MCF 10A (cell line): ENCODE measurements at regions not wholly inside any gene's neighbourhood (a gene's known extent, or its start where the extent isn't known, plus 50 kb on each side); places are given as distances from the start of the nearest gene placed in this dataset.
A peak's percentile ranks its signal among the peaks of the same experiment; 100 is the strongest.

Source experiments
- BruUV-seq: library from RNA; stranded (reverse); fragments of 400-500 nt; replicated peaks from 2 replicates; lab custom pipeline; 2021; lab: Mats Ljungman, UMichigan
- CTCF ChIA-PET: fragments of 300-600 bp; sonication (Branson Sonifier 250); formaldehyde crosslinking; extraction: SDS; loops from one replicate; lab custom pipeline; 2021; ENCODE audit warnings: antibody characterized with exemption, inconsistent platforms; lab: Yijun Ruan, JAX
- POLR2A ChIA-PET: fragments of 300-600, 350-650 bp; sonication (Branson Sonifier 250); formaldehyde crosslinking; extraction: SDS; loops from one replicate; lab custom pipeline; 2020; ENCODE audit warnings: antibody characterized with exemption, inconsistent platforms; lab: Yijun Ruan, JAX
- DNase-seq: peaks from one replicate; pipeline ENCODE4 v3.0.0-alpha.2; 2018; ENCODE audit not compliant: unreplicated experiment
- H3K27ac Mint-ChIP-seq: one replicate; pipeline ENCODE4 v1.8.0; 2022; ENCODE audit warnings: mild to moderate bottlenecking, low read depth, mixed read lengths; ENCODE audit not compliant: unreplicated experiment
- H3K27me3 Mint-ChIP-seq: one replicate; pipeline ENCODE4 v1.8.0; 2022; ENCODE audit warnings: mixed read lengths; ENCODE audit not compliant: insufficient read depth, unreplicated experiment
- H3K36me3 Mint-ChIP-seq: one replicate; pipeline ENCODE4 v1.8.0; 2022; ENCODE audit warnings: mild to moderate bottlenecking, moderate library complexity, mixed read lengths; ENCODE audit not compliant: insufficient read depth, unreplicated experiment
- H3K4me1 Mint-ChIP-seq: one replicate; pipeline ENCODE4 v1.8.0; 2022; ENCODE audit warnings: mixed read lengths; ENCODE audit not compliant: insufficient read depth, unreplicated experiment
- H3K4me3 Mint-ChIP-seq: one replicate; pipeline ENCODE4 v1.8.0; 2022; ENCODE audit warnings: mild to moderate bottlenecking, moderate library complexity, mixed read lengths; ENCODE audit not compliant: unreplicated experiment
- H3K9me3 Mint-ChIP-seq: one replicate; pipeline ENCODE4 v1.8.0; 2022; ENCODE audit warnings: mixed read lengths; ENCODE audit not compliant: unreplicated experiment
- intact Hi-C: fragments of 100-400 bp; cut with micrococcal nuclease; formaldehyde crosslinking; loops from 2 replicates; pipeline ENCODE4 v1.14.1; 2022
- TF ChIP-seq, protein P1 (sequence below): fragments of 200-600 bp; IDR thresholded peaks from one replicate; pipeline ENCODE4 v1.8.0; 2022; ENCODE audit warnings: antibody characterized with exemption, mild to moderate bottlenecking; ENCODE audit not compliant: unreplicated experiment

DNA sequence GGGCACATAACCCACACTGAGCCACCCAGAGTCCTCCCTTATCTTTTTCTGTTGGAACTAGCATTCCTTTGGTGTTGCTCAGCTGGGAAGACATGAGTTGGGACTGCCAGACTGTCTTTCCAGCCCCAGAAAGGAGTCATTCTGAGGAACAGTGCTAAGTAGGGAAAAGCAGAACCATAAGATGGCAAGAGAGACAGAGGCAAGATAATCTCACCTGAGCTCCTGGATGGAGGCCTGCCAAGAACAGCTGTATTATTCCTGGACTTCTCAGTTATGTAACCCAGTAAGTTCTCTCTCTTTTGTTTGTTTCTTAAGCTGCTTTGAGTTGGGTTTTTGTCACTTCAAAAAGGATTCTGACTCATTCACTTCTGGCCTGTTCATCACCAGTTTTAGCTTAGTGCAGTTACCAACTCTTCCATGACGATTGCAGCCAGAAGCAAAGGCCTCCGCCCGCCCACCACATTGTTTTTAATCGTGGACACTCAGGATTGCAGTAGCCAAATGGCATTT is 134.4 kb downstream of the OMA1 start:
- TF ChIP-seq, protein P1, sequence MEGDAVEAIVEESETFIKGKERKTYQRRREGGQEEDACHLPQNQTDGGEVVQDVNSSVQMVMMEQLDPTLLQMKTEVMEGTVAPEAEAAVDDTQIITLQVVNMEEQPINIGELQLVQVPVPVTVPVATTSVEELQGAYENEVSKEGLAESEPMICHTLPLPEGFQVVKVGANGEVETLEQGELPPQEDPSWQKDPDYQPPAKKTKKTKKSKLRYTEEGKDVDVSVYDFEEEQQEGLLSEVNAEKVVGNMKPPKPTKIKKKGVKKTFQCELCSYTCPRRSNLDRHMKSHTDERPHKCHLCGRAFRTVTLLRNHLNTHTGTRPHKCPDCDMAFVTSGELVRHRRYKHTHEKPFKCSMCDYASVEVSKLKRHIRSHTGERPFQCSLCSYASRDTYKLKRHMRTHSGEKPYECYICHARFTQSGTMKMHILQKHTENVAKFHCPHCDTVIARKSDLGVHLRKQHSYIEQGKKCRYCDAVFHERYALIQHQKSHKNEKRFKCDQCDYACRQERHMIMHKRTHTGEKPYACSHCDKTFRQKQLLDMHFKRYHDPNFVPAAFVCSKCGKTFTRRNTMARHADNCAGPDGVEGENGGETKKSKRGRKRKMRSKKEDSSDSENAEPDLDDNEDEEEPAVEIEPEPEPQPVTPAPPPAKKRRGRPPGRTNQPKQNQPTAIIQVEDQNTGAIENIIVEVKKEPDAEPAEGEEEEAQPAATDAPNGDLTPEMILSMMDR: no peak
- ChIA-PET CTCF (no interaction called here), POLR2A (no interaction called here)
- H3K9me3 Mint-ChIP-seq: no peaks in the 10 kb centered on the region
- H3K36me3 Mint-ChIP-seq: no peaks in the 10 kb centered on the region
- intact Hi-C loops: no loop called here
- no TSS peak for BruUV-seq
- DNase-seq: peak; percentile 17
- no peak overlapping the region for H3K4me3 Mint-ChIP-seq
- H3K4me1 Mint-ChIP-seq: no peaks in the 10 kb centered on the region
- H3K27ac Mint-ChIP-seq: no peak overlapping the region
- no peaks in the 10 kb centered on the region for H3K27me3 Mint-ChIP-seq

DNA sequence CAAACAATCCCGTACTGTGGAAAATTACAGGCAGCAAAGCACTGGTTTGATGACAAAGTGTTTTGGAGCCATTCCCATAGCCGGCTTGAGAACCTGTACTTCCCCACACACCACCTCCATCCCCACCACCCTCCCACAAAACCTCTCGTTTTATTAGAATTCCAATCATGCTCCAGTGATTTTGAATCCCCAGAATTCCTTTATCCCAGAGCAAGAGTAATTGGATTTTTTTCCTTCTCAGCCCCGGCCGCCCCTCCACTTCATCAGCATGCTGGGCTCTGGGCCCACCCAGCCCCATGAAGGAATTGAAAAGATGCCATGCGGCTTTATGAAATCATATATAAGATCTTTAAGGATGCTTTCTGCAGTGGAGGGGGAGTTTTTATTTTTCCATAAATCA is 136.6 kb downstream of the OMA1 start:
- DNase-seq: no peak
- Mint-ChIP-seq H3K27me3 (no peaks in the 10 kb centered on the region), H3K9me3 (no peaks in the 10 kb centered on the region), H3K4me3 (no peak overlapping the region), H3K4me1 (no peaks in the 10 kb centered on the region), H3K27ac (no peak overlapping the region), H3K36me3 (no peaks in the 10 kb centered on the region)
- TF ChIP-seq, protein P1: no peak
- intact Hi-C loops: no loop called here
- ChIA-PET POLR2A (no interaction called here), CTCF (no interaction called here)
- no TSS peak for BruUV-seq

DNA sequence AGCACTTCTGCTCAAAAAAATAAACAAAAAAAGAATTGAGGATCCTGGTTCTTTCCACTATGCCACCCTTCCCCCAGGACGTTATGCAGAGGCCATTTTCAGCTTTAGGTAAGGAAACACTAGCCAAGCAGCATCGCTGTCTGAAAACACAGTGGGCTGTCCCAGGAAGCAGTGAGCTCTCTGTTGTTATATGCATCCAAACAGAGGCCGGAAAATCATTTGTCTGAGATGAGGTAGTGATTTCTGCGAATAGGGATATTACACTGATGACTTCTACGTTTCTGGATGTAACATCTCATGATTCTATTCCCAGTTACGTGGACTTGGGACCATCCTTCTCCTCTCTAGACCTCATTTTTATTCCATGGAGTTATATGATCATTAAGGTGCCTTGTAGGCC is 137.2 kb downstream of the OMA1 start:
- Mint-ChIP-seq H3K27ac (no peak overlapping the region), H3K9me3 (no peaks in the 10 kb centered on the region), H3K4me1 (no peaks in the 10 kb centered on the region), H3K36me3 (no peaks in the 10 kb centered on the region), H3K27me3 (no peaks in the 10 kb centered on the region), H3K4me3 (no peak overlapping the region)
- POLR2A ChIA-PET: no interaction called here
- CTCF ChIA-PET: no interaction called here
- BruUV-seq: no TSS peak
- intact Hi-C loops: no loop called here
- TF ChIP-seq, protein P1: no peak
- no peak for DNase-seq

DNA sequence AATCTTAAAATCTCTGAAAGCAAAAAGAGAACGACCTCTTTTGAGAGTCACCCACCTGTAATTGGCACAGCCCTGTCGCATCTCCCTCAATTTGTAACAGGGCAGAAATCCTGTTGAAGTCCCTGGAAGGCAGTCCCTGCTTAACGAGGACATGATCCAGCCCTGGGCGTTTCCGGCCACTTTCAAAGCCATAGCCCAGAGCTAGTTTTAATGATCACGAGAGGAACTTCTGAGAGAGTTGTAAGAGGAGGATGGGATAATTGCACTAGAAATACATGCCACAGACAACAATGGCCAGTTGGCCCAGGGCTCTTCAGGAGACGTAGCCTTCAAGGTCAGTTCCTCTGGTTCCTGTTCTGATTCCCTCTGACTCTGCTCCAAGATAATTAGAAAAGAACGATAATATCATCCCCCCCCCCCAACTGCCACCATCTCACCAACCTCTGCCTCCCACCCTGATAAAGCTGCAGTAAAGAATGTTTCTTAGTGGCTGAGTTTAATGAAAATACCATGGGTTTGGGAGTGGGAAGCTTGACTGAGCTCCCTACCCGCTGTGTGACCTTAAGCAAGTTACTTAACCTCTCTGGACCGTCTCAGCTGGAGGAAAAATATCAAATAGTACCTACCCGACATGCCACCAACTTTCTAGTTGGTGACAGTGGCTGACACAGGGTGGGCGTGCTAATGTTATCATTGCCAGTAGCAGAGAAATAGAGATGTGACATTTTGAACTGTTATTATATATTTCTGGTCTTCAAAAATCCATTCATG is 140.0 kb downstream of the OMA1 start:
- Mint-ChIP-seq H3K4me1 (peaks cover 6% of the 10 kb centered on the region), H3K36me3 (no peaks in the 10 kb centered on the region), H3K27me3 (peaks cover 11% of the 10 kb centered on the region), H3K27ac (no peak overlapping the region), H3K9me3 (no peaks in the 10 kb centered on the region), H3K4me3 (no peak overlapping the region)
- intact Hi-C loops: no loop called here
- ChIA-PET CTCF (no interaction called here), POLR2A (no interaction called here)
- DNase-seq: no peak
- TF ChIP-seq, protein P1: no peak
- BruUV-seq: no TSS peak
